Femur (tissue), 1 donor: ENCODE measurements at regions not wholly inside any gene's neighbourhood (a gene's known extent, or its start where the extent isn't known, plus 50 kb on each side); places are given as distances from the start of the nearest gene placed in this dataset.
"Not testable (repeated sequence)": the region's sequence is repeated elsewhere in the genome, so short reads cannot be mapped to it uniquely, and the experiment has no call there.

Experiments used
- DNase-seq: peaks from one replicate; pipeline ENCODE4 v3.0.0-alpha.2; 2017

- DNase-seq = no peak
These were observed 1603.1 kb downstream of the C4orf33 start for GRCh38 chr4:130699004-130699403.

GRCh38 chr4:130703211-130703935 lies 1607.4 kb downstream of the C4orf33 start:
- no peak for DNase-seq

- DNase-seq = no peak
These were observed 1609.1 kb downstream of the C4orf33 start for GRCh38 chr4:130705023-130705422.

DNA sequence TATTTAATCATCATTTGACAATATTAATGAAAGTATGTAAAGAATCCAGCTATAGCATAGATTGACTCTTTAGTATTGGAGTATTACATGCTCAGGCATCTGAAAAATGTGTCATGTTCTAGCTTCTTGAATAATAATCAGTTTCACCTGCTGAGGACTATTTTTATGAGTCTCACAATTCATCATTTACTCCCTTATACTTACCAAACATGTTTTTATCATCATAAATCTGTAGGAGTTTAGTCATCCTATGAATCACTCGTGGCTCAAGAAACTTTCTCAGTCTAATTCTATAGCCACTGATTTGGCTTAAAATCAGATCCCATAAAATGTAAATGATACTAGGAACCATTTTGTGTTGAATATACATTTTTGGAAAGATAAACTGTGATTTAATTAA lies 1616.1 kb downstream of the C4orf33 start:
- no peak for DNase-seq

DNA sequence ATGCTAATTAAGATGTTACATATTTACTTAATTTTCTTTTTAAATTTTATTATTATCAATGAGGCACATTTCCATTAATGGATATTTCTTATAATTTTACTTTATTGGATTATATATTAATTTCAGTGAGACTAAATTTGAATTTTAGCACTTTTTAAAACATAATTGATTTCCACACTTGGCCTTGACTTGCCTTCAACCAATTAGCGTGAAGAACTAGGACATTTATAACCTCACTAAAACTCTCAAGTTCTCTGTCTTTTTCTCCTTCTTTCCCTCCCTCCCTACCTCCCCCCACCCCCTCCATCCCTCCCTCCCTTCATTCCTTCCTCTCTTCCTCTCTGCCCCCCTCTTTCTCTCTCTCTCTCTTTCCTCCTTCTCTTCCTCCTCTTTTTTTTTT lies 1618.1 kb downstream of the C4orf33 start:
- DNase-seq = no peak

DNA sequence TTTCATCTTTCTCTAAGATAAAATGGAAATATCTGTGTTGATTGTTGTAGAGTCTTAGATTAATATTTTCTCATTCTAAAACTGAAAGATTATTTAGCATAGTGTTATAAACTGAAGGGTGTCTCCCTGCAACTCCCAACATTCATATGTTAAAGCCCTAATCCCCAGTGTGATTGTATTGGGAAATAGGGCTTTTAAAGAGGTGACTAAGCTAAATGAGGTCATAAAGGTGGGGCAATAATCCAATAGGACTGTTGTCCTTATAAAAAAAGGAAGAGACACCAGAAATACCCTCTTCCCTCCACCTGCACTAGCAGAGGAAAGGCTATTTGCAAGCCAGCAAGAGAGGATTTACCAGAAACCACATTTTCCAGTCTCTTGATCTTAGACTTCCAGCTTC lies 1626.4 kb downstream of the C4orf33 start:
- DNase-seq = no peak

DNA sequence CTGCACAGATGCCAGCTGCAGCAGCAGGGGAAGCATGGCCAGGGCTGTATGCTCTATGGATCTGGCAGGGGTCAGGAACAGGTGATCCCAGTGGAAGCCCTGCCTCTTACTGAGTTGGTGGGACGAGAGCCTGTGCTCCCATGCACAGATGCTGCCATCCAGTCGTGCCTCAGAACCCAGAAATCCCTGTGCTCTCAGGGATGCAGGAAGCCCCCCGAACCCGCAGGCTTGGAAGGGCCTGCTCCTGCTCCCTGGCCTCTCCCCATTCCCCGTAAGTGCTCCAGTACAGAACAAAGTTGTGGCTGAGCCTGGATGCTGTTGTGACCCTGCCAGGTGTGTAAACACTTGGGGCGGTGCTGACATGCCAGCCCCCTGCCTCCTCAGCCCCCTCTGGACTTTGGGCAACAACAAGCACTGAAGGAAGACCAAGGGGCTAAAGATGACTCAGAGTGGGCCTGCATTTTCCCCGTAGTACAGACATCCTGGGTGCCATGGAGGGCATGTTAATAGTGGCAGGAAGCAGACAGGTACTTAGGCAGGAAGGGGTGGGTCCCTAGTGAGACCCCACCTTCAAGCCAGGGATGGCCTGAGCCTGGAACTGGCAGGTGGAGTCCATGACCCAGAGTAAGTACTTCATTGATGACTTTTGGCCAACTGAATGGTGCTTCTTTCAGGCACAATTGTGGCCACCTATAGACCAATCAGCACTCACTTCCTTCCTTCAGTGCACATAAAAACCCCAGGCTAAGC lies 1640.7 kb downstream of the C4orf33 start:
- no peak for DNase-seq

DNA sequence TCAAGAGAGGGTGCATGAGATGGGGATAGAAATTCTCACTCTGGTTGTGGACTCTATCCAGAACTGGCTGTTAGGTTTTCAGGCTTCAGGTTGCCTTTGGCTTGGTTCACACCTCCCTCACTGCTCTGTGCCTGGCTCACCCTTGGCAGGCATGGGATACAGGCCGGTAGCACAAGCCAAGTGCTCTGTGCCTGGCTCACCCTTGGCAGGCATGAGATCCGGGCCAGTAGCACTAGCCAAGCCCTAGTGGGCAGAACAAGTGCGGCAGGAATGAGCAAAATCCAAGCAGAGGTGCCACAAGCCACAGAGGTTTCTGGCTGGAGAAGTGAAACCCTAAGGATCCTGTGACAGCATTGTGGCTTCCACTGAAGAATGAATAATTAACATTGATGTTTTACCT lies 1642.3 kb downstream of the C4orf33 start:
- no peak for DNase-seq

- no peak for DNase-seq
These were observed 1651.9 kb downstream of the C4orf33 start for GRCh38 chr4:130747842-130748241.

DNA sequence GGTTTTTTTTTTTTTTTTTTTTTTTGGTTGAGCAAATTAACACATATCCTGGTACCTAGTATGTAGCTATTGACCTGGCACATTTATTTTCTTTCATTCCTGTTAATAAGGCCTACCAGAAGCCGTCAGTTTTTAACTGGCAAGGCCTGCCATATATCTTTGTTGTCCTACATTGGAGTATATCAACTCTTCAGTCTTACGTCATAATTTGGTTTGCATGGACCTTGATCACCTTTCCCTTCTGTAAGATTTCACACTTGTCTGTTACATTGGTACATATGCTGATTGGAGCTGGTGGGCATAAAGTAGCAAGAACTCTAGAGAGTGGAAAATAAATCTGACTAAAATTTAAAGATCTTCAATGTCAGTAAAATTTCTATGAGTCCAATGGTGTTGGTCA lies 1658.0 kb downstream of the C4orf33 start:
- DNase-seq = no peak

- no peak for DNase-seq
These were observed 1664.3 kb downstream of the C4orf33 start for GRCh38 chr4:130760246-130760645.

DNA sequence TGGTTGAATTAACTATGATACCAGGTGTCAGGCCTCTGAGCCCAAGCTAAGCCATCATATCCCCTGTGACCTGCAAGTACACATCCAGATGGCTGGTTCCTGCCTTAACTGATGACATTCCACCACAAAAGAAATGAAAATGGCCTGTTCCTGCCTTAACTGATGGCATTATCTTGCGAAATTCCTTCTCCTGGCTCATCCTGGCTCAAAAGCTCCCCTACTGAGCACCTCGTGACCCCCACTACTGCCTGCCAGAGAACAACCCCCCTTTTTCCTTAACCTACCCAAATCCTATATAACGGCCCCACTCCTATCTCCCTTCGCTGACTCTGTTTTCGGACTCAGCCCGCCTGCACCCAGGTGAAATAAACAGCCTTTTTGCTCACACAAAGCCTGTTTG lies 1671.4 kb downstream of the C4orf33 start:
- DNase-seq = not testable (repeated sequence)

GRCh38 chr4:130772966-130773365 lies 1677.0 kb downstream of the C4orf33 start:
- DNase-seq = not testable (repeated sequence)

GRCh38 chr4:130808492-130808891 lies 1712.5 kb downstream of the C4orf33 start:
- no peak for DNase-seq

- DNase-seq = no peak
These were observed 1716.3 kb downstream of the C4orf33 start for GRCh38 chr4:130812117-130812765.

DNA sequence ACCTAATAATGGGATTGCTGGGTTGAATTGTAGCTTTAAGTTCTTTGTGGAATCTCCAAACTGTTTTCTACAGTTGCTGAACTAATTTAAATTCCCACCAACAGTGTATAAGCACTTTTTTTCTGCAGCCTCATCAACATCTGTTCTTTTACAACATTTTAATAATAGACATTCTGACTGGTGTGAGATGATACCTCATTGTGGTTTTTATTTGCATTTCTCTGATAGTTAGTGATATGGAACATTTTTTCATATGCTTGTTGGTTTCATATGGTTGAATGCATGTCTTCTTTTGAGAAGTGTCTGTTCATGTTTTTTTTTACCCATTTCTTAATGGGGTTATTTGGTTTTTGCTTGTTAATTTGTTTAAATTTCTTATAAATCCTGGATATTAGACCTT lies 1718.9 kb downstream of the C4orf33 start:
- DNase-seq = no peak

DNA sequence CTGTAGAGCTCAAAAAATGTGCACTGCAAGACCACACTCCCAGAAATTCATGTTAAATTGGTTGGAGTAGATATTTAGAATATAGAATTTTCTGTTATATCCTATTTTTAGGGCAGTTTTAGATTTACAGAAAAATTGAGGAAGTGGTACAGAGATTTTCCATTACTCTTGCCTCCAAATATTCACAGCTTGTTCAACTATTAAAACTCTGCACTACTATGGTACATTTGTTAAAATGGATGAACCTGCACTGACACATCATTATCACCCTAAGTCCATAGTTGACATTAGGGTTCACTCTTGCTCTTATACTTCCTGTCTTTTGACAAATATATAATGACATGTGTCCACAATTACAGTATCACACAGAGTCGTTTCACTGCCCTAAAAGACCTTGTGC lies 1724.5 kb downstream of the C4orf33 start:
- no peak for DNase-seq

DNA sequence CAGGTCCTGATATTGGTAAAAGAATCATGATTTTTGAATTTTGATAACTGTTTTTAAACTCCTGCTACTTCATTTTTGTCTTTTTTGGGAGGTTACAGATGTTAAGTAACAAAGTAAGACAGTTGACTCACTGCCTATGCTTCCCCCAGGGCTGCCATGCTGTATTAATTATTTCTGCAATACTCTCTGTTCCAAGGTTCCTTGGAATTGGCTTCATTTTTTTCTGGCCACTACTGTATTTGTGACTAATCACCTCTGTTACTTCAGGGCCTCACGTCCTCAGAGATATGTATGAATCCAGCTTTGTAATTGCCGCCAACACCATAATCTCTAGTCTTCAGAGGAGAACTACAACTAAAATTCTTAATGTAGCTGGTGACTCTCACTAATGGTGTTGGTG lies 1729.3 kb downstream of the C4orf33 start:
- DNase-seq = no peak

DNA sequence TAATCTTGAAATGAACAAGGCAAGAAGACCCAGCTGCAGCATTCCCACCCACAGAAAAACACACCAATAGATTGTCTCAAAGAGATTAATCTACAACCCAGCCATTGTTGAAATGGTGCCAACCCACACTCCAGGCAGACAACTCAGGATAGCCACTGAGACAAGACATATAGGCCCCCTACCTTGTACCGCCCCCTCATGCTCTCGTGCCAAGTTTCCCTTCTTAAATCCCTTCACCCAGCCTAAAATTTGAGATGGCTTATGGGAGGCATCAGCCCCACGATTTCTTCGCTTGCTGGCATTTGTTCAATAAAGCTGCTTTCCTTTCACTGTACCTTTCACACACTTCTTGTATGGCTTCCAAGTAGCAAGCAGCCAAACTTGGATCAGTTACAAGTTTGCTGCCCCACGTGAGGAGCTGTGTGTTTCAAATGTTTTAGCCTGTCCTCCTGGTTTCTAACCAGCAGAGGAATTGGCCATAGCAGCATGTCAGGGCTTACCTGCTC lies 1754.1 kb downstream of the C4orf33 start:
- no peak for DNase-seq

DNA sequence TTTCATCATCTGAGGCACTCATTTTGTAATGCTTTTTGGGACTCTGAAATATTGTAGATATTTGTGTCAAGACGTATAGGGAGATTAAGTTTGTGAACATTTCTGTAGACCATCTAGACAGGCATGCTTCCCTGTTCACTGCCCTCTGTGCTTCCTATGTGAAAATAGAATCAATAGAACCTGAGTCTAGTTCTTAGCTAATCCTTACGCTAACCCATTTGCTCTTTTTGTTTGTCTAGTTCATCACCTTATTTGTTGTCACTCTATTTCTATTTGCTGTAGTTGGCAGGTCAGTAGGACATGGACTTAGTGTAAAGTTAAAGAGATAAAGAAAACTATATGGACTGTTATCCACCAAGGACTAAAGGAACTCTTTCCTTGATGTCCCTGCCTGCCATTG lies 1755.2 kb downstream of the C4orf33 start:
- no peak for DNase-seq

GRCh38 chr4:130851932-130852331 lies 1756.0 kb downstream of the C4orf33 start:
- no peak for DNase-seq

DNA sequence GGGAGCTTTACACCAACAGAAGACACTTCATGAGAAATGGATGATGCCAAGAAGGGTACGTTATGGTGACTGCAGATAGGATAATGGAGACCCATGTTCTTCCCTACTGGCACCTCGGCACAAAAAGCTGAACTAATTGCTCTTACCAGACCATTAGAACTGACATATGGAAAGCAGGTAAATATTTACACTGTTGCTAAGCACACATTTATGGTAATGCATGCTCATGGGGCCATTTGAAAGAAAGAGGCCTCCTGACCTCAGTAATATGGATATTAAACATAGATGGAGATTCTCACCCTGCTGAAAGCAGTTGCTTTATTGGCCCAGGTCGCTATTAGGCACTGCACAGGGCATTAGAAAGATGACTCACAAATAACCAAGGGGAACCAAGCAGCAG lies 1759.6 kb downstream of the C4orf33 start:
- DNase-seq = no peak

DNA sequence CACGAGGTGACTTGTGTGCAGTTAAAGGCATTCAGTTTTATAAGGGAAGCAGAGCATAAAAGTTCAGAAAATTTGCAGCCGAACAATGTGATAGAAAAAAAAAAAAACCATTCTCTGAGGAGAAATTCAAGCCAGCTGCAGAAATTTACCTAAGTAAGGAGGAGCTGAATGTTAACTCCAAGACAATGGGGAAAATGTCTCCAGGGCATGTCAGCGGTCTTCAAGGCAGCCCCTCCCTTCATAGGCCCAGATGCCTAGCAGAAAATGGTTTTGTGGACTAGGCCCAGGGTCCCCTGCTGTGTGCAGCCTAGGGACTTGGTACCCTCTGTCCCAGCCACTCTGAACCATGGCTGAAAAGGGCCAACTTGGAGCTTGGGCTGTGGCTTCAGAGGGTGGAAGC lies 1764.0 kb downstream of the C4orf33 start:
- no peak for DNase-seq

GRCh38 chr4:130896920-130897319 lies 1801.0 kb downstream of the C4orf33 start:
- no peak for DNase-seq
